Aorta (tissue), 5 donors: ENCODE measurements at regions not wholly inside any gene's neighbourhood (a gene's known extent, or its start where the extent isn't known, plus 50 kb on each side); places are given as distances from the start of the nearest gene placed in this dataset.
A peak's percentile ranks its signal among the peaks of the same experiment; 100 is the strongest.

Source experiments
- ATAC-seq: fragments of 200-7000 bp; cut with Tn5 transposase; one replicate; pipeline ENCODE4 v1.9.1; 2022; ENCODE audit warnings: moderate library complexity; ENCODE audit not compliant: low FRiP score
- DNase-seq, 2 donors: peaks; one replicate each; pipeline ENCODE4 v3.0.0-alpha.2; 2020
- H3K27ac ChIP-seq, 2 donors: one replicate each; pipeline ENCODE4 v1.5.1; 2013; ENCODE audit warnings: low read length in 2 of 2, mild to moderate bottlenecking in 2 of 2, moderate library complexity in 2 of 2, control low read depth in 1 of 2, inconsistent platforms in 1 of 2, low read depth in 1 of 2
- H3K27me3 ChIP-seq, 2 donors: one replicate each; pipeline ENCODE4 v1.6.1; 2013; ENCODE audit warnings: control low read depth in 1 of 2, low read length in 1 of 2, mild to moderate bottlenecking in 1 of 2, moderate library complexity in 1 of 2; ENCODE audit not compliant: insufficient read depth in 2 of 2, control insufficient read depth in 1 of 2
- H3K36me3 ChIP-seq, 2 donors: one replicate each; pipeline ENCODE4 v1.6.1; 2013; ENCODE audit warnings: control low read depth in 1 of 2, low read length in 1 of 2, mild to moderate bottlenecking in 1 of 2; ENCODE audit not compliant: insufficient read depth in 2 of 2, control insufficient read depth in 1 of 2
- H3K4me1 ChIP-seq, 2 donors: one replicate each; pipeline ENCODE4 v1.6.1; 2013; ENCODE audit warnings: low read length in 2 of 2, control low read depth in 1 of 2, mild to moderate bottlenecking in 1 of 2, moderate library complexity in 1 of 2; ENCODE audit not compliant: insufficient read depth in 2 of 2, control insufficient read depth in 1 of 2
- H3K4me3 ChIP-seq, 2 donors: one replicate each; pipeline ENCODE4 v1.5.1; 2013; ENCODE audit warnings: low read length in 2 of 2, control low read depth in 1 of 2, mild to moderate bottlenecking in 1 of 2
- H3K9me3 ChIP-seq: one replicate; pipeline ENCODE4 v1.6.1; 2013; ENCODE audit warnings: mild to moderate bottlenecking, low read length; ENCODE audit not compliant: control insufficient read depth
- WGBS, 2 donors: extraction: QIAGEN DNeasy Blood & Tissue Kit; methylation state at CpG; one replicate each; pipeline ENCODE4 v1.1.7; 2013; 5-methylcytosine and 5-hydroxymethylcytosine counted together
- intact Hi-C, 2 donors: fragments of 100-400 bp; cut with DNase I; formaldehyde crosslinking; loops; one replicate each; pipeline versions ENCODE4 v1.14.2 to v1.15.0; 2022
- donor health status: healthy with polysubstance abuse.
- donor health status: Bipolar disorder and iron deficiency.
- donor health status: DM: no; HTN: no; CAD: no.
- donor health status: DM: no; HTN: no; CAD: no.
- donor health status: DM: yes; HTN: yes; CAD: no.

GRCh38 chr5:54695198-54695966 is 177.8 kb downstream of the SNX18 start:
- Histone ChIP-seq H3K4me1 (peaks cover 17 to 30% of the 10 kb centered on the region in 2 donors), H3K27me3 (no peaks in the 10 kb centered on the region), H3K36me3 (no peaks in the 10 kb centered on the region), H3K4me3 (no peak overlapping the region), H3K27ac (peak overlapping the region in 1 of 2 donors; percentile 64), H3K9me3 (no peaks in the 10 kb centered on the region)
- WGBS, 2 donors: 39 to 43% methylated on average over 5 of the region's 5 CpGs
- intact Hi-C loops: no loop called here
- DNase-seq (no peak), ATAC-seq (no peak)

- no peak overlapping the region for H3K4me3 ChIP-seq
- H3K9me3 ChIP-seq: no peaks in the 10 kb centered on the region
- H3K4me1 ChIP-seq: peaks cover 19 to 34% of the 10 kb centered on the region in 2 donors
- H3K27me3 ChIP-seq: no peaks in the 10 kb centered on the region
- DNase-seq: no peak
- no peak for ATAC-seq
- intact Hi-C loops: no loop called here
- peak overlapping the region; percentile 11 to 69 for H3K27ac ChIP-seq
- H3K36me3 ChIP-seq: no peaks in the 10 kb centered on the region
- WGBS, 2 donors: 31 to 40% methylated on average over 7 of the region's 7 CpGs
Measured at GRCh38 chr5:54693936-54694657, 176.5 kb downstream of the SNX18 start.

- intact Hi-C loops: no loop called here
- DNase-seq (no peak), ATAC-seq (no peak)
- 87% methylated on average over 4 of the region's 4 CpGs for WGBS, 2 donors
- Histone ChIP-seq H3K27ac (peak overlapping the region; percentile 60 to 64), H3K4me3 (no peak overlapping the region), H3K36me3 (no peaks in the 10 kb centered on the region), H3K9me3 (no peaks in the 10 kb centered on the region), H3K27me3 (no peaks in the 10 kb centered on the region), H3K4me1 (peaks cover 9 to 25% of the 10 kb centered on the region in 2 donors)
Measured at GRCh38 chr5:54692631-54693030, 175.1 kb downstream of the SNX18 start.

- Histone ChIP-seq H3K27me3 (no peaks in the 10 kb centered on the region), H3K4me3 (no peak overlapping the region), H3K9me3 (no peaks in the 10 kb centered on the region), H3K27ac (peak overlapping the region; percentile 51 to 52), H3K4me1 (peaks cover 7 to 22% of the 10 kb centered on the region in 2 donors), H3K36me3 (no peaks in the 10 kb centered on the region)
- ATAC-seq (no peak), DNase-seq (no peak)
- 54 to 58% methylated on average over 3 of the region's 3 CpGs for WGBS, 2 donors
- intact Hi-C loops: no loop called here
Measured at GRCh38 chr5:54691656-54692055, 174.1 kb downstream of the SNX18 start.

- WGBS, 2 donors: 14 to 18% methylated on average over 3 of the region's 3 CpGs
- H3K9me3 ChIP-seq: no peaks in the 10 kb centered on the region
- DNase-seq: no peak
- peak overlapping the region; percentile 94 to 98 for H3K27ac ChIP-seq
- intact Hi-C loops: no loop called here
- no peaks in the 10 kb centered on the region for H3K36me3 ChIP-seq
- no peaks in the 10 kb centered on the region for H3K27me3 ChIP-seq
- ATAC-seq: peak; percentile 54
- no peak overlapping the region for H3K4me3 ChIP-seq
- peaks cover 7 to 15% of the 10 kb centered on the region in 2 donors for H3K4me1 ChIP-seq
Measured at GRCh38 chr5:54689411-54690251, 172.1 kb downstream of the SNX18 start.

GRCh38 chr5:54680998-54681397 is 163.4 kb downstream of the SNX18 start:
- H3K27ac ChIP-seq: peak overlapping the region; percentile 36 to 79
- 42 to 47% methylated on average over 5 of the region's 5 CpGs for WGBS, 2 donors
- intact Hi-C loops: no loop called here

GRCh38 chr5:54679686-54680085 is 162.1 kb downstream of the SNX18 start:
- no peak overlapping the region for H3K4me3 ChIP-seq
- intact Hi-C loops: no loop called here
- no peaks in the 10 kb centered on the region for H3K27me3 ChIP-seq
- WGBS, 2 donors: 51 to 54% methylated on average over 2 of the region's 2 CpGs
- no peak for ATAC-seq
- peaks cover 1 to 4% of the 10 kb centered on the region in 2 donors for H3K4me1 ChIP-seq
- no peak overlapping the region for H3K27ac ChIP-seq
- no peaks in the 10 kb centered on the region for H3K9me3 ChIP-seq
- H3K36me3 ChIP-seq: no peaks in the 10 kb centered on the region
- DNase-seq: no peak

More at GRCh38 chr5:54680998-54681397, 163.4 kb downstream of the SNX18 start:
- Histone ChIP-seq H3K27me3 (no peaks in the 10 kb centered on the region), H3K36me3 (no peaks in the 10 kb centered on the region), H3K4me1 (peaks cover 1 to 4% of the 10 kb centered on the region in 2 donors), H3K9me3 (no peaks in the 10 kb centered on the region), H3K4me3 (no peak overlapping the region)
- DNase-seq (no peak), ATAC-seq (no peak)

- Histone ChIP-seq H3K27me3 (no peaks in the 10 kb centered on the region), H3K9me3 (no peaks in the 10 kb centered on the region), H3K27ac (peak overlapping the region; percentile 1 to 93), H3K4me1 (peaks cover 1 to 4% of the 10 kb centered on the region in 2 donors), H3K36me3 (no peaks in the 10 kb centered on the region), H3K4me3 (no peak overlapping the region)
- DNase-seq (no peak), ATAC-seq (no peak)
- intact Hi-C loops: no loop called here
- 15 to 23% methylated on average over 3 of the region's 3 CpGs for WGBS, 2 donors
Measured at GRCh38 chr5:54678737-54679136, 161.2 kb downstream of the SNX18 start.
